HG02870 (cell line): ENCODE measurements at regions not wholly inside any gene's neighbourhood (a gene's known extent, or its start where the extent isn't known, plus 50 kb on each side); places are given as distances from the start of the nearest gene placed in this dataset.

Source experiments
- ATAC-seq: cut with Tn5 transposase; IDR thresholded peaks from one replicate; pipeline ENCODE4 v1.9.1; 2021; ENCODE audit warnings: mild to moderate bottlenecking, moderate library complexity; ENCODE audit not compliant: unreplicated experiment

- ATAC-seq: no peak
Observed at GRCh38 chr5:96340357-96340756, 92.7 kb downstream of the PCSK1 start.

GRCh38 chr5:96339862-96340261 is 93.2 kb downstream of the PCSK1 start:
- ATAC-seq: no peak

DNA sequence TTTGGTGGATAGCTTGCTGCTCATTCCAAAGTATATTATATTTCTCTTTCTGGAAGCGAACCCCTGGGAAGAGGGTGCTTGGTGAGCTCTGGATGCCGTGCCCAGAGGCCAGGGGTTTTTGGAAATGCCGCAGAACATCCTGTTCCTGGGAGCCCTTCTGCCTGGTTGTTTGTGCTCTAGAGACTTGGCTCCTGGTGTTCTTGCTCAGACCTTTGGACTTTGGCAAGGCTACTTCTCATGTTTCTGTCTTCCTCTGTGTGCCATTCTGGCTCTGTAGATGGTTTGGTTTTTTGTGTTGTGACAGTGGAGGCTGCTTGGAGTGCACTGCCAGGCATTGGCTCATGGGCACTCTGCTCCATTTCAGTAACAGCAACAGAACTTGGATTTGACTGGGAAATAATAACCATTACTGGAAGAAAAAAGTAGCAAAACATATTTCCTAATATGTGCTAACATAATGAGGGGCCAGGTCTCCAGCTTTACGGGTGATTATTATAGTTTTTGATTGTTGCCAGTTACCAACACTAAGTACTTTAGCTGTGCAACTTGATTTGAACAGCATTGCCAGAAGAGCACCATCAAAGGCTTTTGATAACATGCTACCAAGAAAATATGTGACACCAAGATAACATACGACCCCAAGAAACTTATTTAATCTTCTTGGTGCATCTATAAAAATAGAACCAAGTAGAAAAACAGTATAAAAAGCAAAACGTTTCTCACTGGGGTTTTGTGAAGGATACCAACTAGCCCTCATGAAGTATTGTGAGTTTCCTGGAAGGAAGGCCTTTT is 94.2 kb downstream of the PCSK1 start:
- ATAC-seq: no peak

GRCh38 chr5:96338091-96338490 is 95.0 kb downstream of the PCSK1 start:
- peak; percentile 55 for ATAC-seq

DNA sequence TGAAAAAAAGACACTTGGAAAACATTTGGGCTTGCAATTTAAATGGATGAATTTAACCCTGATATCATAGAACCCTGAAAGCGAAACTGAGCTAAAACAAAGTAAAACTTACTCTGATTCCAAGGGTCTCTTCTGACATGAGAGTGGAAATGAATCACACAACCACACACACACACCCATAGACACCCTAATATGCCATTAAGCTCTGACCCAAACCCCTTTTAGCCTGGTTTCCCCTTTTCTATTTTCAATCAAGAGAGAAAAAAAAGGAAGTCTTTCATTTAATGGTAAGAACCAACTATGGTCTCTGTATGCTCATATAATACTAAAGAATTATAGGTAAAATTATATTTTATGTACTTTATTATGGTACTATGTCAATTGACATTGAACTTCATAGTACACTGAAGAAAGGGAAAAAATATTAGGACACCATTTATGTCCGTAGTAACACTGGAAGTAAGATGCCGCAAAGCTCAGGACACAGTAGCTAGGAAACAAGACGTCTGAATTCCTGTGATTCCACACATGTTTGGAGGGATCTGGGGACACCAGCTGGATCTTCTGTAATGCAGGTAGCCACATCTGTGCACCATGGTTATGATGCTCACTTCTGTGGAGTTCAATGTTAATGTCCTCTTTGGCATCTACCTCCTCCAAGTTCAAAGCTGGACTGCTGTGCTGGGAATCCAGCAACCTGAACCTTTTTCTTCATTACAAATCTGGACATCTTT is 95.8 kb downstream of the PCSK1 start:
- peak; percentile 45 for ATAC-seq

- ATAC-seq: peak; percentile 35
Observed at GRCh38 chr5:96336351-96336985, 96.6 kb downstream of the PCSK1 start.

DNA sequence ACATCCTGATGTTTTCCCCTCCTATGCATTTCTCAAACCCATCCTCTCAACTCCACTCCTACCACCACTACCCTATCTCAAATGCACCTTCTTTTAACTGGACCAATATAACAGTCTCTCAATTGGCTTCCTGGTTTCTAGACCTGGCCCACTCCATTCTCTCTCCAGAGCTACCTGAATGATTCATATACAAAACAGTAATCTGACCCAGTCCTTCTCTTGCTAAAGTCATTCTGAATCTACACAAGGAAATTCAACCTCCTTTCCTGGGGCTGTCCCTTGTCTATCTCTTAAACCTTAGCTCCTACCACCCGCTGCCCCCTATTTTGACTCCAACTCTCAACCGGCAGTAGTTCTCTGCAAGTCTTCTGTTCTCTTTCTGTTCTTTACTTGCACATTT is 97.2 kb downstream of the PCSK1 start:
- ATAC-seq: no peak

DNA sequence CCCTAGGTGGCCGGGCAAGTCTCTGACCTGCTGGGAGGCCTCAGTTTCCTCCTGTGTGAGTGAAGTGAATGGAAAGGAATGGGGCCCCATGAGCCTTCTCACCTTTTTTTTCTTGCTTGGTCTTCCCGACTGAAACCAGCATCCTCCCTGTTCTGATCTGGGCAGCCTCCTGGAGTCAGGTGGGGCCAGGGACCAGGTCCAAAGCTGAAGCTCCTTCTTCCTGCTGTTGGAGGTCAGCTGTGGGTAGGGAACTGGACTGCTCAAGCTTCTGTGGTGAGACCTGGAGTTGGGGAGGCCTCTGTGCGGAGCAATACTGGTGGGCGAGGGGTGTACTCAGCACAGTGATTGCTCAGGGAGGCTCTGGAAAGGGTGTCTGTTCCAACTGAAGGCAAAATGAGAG is 99.7 kb downstream of the PCSK1 start:
- no peak for ATAC-seq

GRCh38 chr5:96332535-96333366 is 100.3 kb downstream of the PCSK1 start:
- ATAC-seq: no peak

DNA sequence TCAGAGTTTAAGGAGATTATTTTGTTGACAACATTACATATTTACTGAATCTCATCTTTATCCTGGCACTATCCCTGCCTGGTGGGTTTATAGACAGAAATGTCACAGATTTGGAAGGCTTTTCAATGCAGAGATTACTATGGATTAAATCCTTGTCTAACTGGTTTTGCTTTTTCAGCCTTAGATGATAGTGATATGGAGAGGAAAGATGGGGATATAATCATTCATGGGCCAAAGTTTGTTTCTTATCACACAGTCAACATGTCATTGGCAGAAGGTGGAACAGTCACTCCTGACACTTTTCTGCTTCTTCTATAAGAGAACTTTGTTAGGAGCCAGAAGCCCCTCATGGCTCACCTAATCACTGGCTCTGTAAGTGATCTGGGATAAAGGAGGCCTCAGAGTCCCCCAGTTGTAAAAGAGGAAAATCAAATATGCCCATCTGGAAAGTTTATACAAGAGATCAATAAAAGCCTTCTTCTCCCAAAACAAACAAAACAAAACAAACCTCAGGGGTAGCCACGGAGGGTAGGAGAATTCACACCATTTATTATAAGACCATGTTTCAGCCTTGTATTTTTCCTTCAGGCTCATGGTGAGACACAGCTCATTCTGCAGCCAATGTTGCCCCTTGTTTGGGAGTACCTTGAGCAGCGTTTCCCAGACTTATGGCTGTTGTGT is 101.2 kb downstream of the PCSK1 start:
- ATAC-seq: no peak

GRCh38 chr5:96331210-96331609 is 101.8 kb downstream of the PCSK1 start:
- ATAC-seq: no peak

GRCh38 chr5:96330530-96331140 is 102.4 kb downstream of the PCSK1 start:
- ATAC-seq: no peak

DNA sequence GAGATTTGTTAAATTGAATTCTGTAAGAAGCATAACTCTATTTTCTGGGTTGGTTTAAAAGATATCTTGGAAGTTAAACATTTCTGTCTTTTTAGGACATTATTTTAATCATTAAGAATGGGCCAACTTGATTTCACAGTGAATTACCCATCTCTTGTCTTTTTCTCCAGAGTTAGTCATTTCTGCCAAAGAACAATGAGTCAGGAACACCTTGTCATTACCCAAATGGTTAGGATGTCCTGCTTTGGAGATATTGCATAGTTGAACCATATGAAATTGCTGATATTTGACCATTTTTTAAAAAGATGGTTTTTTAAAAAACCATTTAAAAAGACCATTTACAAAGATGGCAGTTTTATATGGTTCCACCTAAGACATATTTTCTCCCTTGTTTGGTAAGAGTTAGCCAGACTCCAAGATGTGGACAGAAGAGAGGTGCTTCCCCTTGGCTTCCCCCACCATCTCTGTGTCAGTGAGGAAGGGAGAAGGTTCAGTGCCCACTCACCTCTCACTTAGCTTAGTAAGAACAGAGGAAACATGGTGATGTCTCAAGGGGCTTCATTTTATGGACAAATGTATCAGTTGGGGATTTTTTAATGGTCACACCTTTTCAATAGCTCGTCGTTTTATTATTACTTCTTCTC is 103.0 kb downstream of the PCSK1 start:
- no peak for ATAC-seq

DNA sequence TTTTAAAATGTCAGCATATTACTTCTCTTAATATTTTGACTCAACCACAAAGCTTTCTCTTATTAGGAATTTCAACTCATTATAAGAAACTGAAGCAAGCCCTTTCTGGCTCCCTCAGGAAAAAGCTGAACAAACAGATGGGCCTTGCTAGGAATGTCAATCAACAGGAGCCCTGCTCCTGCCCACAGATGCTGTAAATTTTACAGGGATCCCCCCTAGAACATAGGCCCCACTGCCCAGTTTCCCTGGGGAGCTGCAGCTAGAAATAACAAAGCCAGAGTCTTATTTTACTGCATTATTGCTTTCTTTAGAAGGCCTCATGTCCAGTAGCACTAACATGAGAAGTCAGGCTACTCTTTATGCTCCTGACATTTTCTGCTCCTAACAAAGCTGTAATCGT is 103.8 kb downstream of the PCSK1 start:
- no peak for ATAC-seq

DNA sequence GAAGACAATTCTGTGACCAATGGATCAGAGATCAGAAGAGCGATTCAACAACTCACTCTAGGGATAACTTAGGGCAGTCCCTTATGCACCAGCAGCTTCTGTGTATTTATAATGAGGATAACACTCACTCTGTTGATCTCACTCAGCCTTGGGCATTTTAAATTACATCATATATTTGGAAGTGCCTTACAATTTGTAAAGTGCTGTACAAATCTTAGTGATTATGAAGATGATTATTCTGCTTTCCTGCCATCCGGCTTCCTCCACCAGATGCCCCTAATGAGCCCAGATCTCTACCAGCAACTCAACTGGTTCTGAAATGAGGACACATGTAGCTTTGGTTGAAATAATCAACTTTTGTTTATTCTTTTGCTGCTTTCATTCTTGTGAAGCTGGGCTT is 105.3 kb downstream of the PCSK1 start:
- ATAC-seq: no peak

DNA sequence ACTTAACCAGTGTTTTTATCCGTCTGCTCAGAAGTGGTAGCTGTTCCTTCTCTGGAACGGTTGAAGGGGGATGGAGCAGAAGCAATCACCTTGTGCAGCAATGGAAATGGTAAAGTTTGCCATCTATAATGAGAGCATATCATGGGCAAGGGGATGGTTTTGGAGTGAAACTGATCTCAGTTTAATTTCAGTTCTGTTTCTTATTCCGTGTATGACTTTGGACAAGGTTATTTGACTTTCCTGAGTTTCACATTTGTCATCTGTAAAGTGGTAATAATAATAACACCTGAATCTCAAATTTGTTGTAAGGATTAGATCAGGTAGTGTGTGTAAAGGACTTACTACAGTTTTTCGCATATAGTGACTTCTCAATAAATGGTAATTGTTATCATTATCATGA is 106.1 kb downstream of the PCSK1 start:
- peak; percentile 82 for ATAC-seq

DNA sequence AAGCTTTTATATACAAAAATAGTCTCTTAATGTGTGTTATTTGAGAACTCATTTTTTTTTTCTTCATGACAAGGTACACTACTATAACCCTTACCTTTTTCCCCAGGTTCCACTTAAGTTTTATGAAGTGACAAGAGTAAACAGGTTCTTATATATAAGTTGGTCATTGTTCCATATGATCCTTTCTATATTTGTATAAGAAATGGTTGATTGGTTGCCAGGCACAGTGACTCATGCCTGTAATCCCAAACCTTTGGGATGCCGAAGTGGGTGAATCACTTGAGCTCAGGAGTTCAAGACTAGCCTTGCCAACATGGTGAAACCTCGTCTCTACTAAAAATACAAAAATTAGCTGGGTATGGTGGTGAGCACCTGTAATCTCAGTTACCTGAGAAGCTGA is 108.3 kb downstream of the PCSK1 start:
- ATAC-seq: no peak

GRCh38 chr5:96322865-96323264 is 110.2 kb downstream of the PCSK1 start:
- no peak for ATAC-seq

DNA sequence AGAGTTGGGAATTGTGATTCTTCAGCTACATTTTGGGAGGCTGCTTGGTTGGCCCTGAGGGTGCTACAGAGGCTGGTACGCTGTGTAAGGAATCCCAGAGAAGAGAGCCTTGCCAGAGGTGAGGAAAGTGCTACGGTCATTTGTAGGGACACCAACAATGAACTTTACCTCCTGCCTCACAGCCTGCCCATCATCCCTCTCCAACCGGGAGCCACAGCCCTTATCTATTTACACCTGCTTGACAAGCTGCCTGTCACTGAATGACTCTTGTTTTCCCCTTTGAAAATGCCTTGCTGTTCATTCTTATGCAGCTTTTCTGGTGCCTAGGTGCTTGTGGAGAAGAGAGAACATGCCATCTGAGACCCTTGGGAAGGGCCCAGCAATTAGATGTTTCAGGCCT is 110.8 kb downstream of the PCSK1 start:
- no peak for ATAC-seq

GRCh38 chr5:96321345-96321744 is 111.7 kb downstream of the PCSK1 start:
- no peak for ATAC-seq
